ENCODE measurements at regions not wholly inside any gene's neighbourhood (a gene's known extent, or its start where the extent isn't known, plus 50 kb on each side); places are given as distances from the start of the nearest gene placed in this dataset.

GRCh38 chr4:41480896-41481311 lies 57.1 kb upstream of the LIMCH1 start:
- no peaks in the 10 kb centered on the region for H3K36me3 Mint-ChIP-seq
- TF ChIP-seq CTCF (conservative IDR thresholded peaks at IDR 0.05): no peak
- H3K27me3 Mint-ChIP-seq: peaks cover 3% of the 10 kb centered on the region
- H3K9me3 Mint-ChIP-seq: no peaks in the 10 kb centered on the region
- DNase-seq (ENCODE audit: extremely low spot score, unreplicated experiment): no peak
- no peak overlapping the region for H3K27ac Mint-ChIP-seq
- H3K4me1 Mint-ChIP-seq (ENCODE audit: unreplicated experiment): peaks cover 5% of the 10 kb centered on the region
- no peak overlapping the region for H3K4me3 Mint-ChIP-seq

- DNase-seq (ENCODE audit: extremely low spot score, unreplicated experiment): no peak
- Mint-ChIP-seq H3K27ac (no peak overlapping the region), H3K4me1 (ENCODE audit: unreplicated experiment) (no peaks in the 10 kb centered on the region), H3K4me3 (no peak overlapping the region), H3K9me3 (no peaks in the 10 kb centered on the region), H3K27me3 (no peaks in the 10 kb centered on the region), H3K36me3 (no peaks in the 10 kb centered on the region)
- no peak for TF ChIP-seq CTCF (conservative IDR thresholded peaks at IDR 0.05)
These were observed 54.2 kb upstream of the LIMCH1 start for GRCh38 chr4:41483771-41484170.

GRCh38 chr4:41485041-41485440 lies 52.9 kb upstream of the LIMCH1 start:
- no peak overlapping the region for H3K27ac Mint-ChIP-seq
- DNase-seq (ENCODE audit: extremely low spot score, unreplicated experiment): no peak
- no peaks in the 10 kb centered on the region for H3K27me3 Mint-ChIP-seq
- no peaks in the 10 kb centered on the region for H3K9me3 Mint-ChIP-seq
- H3K4me3 Mint-ChIP-seq: no peak overlapping the region
- H3K4me1 Mint-ChIP-seq (ENCODE audit: unreplicated experiment): no peaks in the 10 kb centered on the region
- TF ChIP-seq CTCF (conservative IDR thresholded peaks at IDR 0.05): no peak
- H3K36me3 Mint-ChIP-seq: no peaks in the 10 kb centered on the region

- Mint-ChIP-seq H3K36me3 (no peaks in the 10 kb centered on the region), H3K4me1 (ENCODE audit: unreplicated experiment) (no peaks in the 10 kb centered on the region), H3K4me3 (no peak overlapping the region), H3K27ac (no peak overlapping the region), H3K9me3 (no peaks in the 10 kb centered on the region), H3K27me3 (no peaks in the 10 kb centered on the region)
- no peak for TF ChIP-seq CTCF (conservative IDR thresholded peaks at IDR 0.05)
- no peak for DNase-seq (ENCODE audit: extremely low spot score, unreplicated experiment)
These were observed 50.0 kb upstream of the LIMCH1 start for GRCh38 chr4:41487868-41488440.

All from type B pancreatic cell (in vitro differentiated cells).